ENCODE measurements at regions not wholly inside any gene's neighbourhood (a gene's known extent, or its start where the extent isn't known, plus 50 kb on each side); places are given as distances from the start of the nearest gene placed in this dataset.
"Not testable (repeated sequence)": the region's sequence is repeated elsewhere in the genome, so short reads cannot be mapped to it uniquely, and the experiment has no call there.

DNA sequence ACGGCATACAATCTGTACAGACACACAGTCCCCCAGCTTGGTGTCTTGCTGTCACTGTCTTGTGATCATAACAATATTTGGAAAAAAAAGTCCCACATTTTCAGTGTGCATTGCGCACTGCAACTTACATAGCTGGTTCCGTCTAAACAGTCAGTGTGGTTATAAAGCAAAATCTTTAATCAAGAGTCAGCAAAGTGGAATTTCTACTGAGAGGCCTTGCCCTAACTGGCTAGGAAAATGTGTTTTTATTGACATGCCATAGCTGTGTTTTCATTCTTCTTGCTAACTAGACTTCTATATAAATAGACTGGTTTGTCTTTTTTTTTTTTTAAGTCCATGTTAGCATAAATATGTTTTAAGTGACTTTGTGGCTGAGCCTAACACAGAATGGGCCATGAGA lies 174.8 kb downstream of the POLR2M start:
- DNase-seq (ENCODE audit: low spot score) = no peak

DNA sequence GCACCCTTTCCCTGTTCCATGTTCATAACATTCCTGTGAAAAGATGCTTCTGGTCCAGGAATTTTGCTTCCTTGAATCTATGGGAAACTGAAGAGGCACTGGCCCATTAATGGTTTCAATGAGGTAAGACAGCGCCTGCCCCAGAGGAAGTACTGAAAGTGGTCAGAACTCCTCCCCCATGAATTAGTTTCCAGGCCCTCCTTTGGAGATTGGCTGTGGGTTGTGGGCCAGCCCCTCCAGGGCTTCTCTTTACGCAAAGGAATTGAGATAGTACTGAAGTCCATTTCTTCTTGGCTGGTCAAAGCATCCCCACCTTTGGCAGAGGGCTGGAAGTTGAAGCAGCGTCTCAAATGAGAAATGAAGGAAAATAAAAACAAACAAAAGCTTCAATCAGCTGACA lies 175.5 kb downstream of the POLR2M start:
- no peak for DNase-seq (ENCODE audit: low spot score)

DNA sequence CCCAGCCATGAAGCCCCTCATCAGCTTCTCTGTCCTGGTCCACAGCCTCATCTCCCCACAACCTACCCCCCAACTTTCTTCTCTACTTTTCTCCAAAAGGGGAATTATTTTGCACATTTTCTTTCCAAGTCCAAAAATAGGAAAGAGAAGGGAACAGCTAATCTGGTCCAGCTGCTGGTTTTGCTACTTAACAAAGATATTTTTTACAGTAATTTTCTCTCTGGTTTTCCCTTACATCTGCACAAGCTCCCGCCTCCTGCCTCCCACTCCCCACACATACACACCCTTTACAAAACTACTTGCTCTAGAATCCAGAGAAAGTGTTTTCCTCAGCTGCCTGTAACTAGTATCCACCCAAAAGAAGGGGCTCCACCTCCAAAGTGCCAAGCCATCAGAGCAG lies 177.2 kb downstream of the POLR2M start:
- DNase-seq (ENCODE audit: low spot score) = no peak

DNA sequence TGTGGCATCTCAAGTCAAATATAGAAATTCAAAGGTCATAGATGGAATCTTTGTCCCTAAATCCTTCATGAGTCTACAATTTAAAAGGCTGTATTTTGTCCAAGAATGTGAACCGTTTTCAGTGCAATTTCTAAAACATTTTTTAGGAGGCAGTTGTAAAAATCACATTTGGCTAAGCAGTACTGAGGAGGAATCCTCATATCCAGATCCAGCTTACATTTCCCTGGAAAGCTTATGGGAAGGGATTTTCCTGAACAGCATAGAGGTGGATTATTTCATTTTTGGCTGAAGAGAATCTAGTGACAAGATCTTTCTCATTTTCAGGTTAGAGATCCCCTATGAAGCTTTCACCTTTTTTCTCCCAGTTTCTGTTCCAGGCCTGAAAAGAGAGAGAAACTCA lies 178.4 kb downstream of the POLR2M start:
- no peak for DNase-seq (ENCODE audit: low spot score)

DNA sequence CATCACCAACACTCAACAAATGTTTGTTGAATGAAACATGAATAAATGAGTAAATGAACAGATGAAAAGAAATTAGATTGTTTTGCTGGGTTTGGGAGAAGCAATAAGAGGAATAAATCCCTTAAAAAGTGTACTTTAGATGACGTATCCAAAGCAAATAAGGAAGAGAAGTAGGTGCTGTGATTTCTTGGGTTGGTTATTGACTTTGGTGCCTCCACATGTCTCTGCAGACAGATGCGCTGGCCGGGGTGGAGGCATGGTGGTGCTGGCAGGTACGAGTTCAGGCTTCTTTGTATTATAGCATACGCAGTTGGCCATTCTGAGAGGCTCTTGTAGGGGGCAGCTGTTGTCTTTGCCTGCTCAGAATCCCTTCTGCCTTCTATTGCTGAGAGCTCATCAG lies 178.9 kb downstream of the POLR2M start:
- no peak for DNase-seq (ENCODE audit: low spot score)

DNA sequence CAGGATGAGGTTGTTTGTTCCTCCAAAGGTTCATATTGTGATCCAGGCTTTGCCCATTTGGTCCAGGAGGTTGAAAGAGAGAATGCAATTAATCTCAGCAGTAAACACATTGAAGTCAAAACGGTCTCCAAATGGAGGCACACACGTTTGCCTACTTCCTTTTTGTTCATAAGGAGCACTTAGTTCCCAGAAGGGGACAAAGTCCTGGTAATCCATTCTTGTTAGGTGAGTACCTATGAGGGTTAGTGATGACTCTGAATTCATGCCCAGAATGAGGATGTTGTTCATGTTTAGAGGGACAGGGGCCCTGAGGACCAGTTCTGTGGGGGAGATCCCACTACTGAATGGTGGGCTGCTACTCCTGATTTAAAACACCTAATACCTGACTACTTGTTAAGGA lies 177.7 kb downstream of the ALDH1A2 start:
- no peak for DNase-seq (ENCODE audit: low spot score)

DNA sequence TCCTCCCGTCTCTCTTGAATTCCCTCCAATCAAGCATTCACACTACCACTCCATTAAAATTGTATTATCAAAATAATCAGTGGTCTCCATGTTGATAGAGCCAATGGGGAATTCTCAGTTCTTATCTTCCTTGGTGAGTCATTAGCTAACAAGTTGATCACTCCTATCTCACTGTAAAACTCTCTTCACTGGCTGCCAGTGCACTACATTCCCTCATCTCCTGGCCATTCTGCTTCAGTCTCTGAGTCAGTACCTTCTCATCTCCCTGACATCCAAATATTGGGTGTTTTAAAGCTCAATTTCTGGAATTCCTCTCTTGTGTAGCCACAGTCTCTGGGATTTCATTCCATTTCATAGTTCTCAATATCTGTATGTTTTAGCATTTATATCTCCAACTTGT lies 175.2 kb downstream of the ALDH1A2 start:
- DNase-seq (ENCODE audit: low spot score) = no peak

DNA sequence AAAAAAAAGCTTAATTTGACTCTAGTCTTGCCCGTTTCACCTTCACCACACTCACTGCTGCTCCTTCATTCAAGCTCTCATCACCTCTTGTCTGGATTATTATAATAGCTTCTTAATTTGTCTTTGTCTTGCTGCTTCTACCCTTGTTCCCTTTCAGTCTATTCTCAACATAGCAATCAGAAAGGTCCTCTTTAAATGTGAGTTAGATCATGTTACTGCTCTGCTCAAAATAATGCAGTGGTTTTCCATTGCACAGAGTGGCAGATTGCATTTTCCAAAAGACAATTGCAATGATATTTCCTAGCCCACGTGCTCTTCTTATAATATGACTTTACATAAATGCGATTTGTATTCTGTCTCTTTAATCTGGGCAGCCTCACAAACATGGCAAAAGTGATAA lies 174.6 kb downstream of the ALDH1A2 start:
- DNase-seq (ENCODE audit: low spot score) = no peak

DNA sequence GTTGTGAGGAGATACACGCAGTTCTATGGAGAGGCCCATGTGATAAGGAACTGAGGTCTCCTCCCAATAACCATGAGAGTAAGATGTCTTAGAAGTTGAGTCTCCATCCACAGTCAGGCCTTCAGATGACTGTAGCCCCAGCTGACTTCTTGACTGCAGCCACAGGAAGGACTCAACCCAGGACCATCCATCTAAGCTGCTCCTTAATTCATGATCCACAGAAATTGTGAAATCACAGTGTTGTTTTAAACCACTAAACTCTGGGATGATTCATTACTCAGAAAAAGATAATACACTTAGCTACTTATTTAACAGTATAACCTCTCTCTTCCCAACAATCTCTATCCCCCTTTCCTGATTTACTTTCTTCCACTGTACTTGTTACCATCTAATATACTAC lies 173.3 kb downstream of the ALDH1A2 start:
- DNase-seq (ENCODE audit: low spot score) = no peak

DNA sequence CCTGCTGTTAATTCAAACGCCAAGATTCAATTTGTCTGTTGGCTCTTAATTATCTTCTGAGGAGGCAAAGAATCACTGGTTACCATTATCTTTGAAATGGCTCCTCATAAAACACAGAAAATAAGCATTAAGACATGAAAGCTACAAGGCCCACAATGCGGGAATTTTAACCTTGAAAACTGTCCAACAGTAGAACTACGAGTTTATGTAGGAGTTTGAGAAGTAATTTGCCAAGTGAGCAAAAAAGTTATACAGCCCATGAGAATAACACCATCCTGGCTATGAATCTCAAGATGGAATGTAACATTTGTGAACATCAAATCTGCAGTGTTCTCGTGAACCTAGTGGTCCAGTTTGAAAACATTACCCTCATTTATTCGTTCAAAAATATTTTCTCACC lies 172.5 kb downstream of the ALDH1A2 start:
- DNase-seq (ENCODE audit: low spot score) = no peak

DNA sequence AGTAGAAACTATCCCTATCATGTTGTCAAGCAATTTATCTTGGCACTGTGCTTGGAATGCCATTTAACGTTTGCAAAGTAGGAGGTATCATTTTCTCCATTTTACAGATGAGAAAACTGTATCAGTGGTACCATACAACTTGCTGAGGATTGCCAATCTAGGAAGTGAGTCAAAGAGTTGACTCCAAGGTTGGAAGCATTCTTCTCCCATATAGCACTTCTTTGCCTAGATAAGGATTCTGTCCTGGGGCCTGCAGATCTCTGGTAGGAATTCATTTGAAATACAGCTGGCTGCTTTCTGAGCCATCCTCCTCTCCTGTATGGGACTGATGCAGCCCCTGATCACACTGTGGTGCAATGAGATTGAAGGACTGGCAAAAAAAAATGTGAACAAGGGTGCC lies 170.2 kb downstream of the ALDH1A2 start:
- DNase-seq (ENCODE audit: low spot score) = no peak

DNA sequence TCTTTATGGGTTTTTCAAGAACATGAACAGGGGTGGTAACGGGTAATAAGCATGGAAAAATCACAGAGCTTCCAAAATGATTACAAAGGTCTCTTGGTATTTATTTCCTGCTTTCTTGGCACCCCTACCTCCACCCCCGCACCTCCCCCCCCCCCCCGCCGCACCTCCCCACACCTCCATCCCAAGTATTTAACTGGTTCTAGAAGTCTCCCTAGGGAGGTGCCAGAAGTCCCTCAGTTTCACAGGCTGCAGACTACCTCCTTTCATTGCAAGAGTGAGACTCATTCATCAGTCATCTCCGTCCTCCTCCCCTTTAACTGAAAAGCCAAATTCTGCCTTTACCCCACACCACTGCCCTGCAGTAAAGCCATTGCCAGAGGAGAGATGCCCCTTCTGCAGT lies 169.4 kb downstream of the ALDH1A2 start:
- DNase-seq (ENCODE audit: low spot score) = no peak

DNA sequence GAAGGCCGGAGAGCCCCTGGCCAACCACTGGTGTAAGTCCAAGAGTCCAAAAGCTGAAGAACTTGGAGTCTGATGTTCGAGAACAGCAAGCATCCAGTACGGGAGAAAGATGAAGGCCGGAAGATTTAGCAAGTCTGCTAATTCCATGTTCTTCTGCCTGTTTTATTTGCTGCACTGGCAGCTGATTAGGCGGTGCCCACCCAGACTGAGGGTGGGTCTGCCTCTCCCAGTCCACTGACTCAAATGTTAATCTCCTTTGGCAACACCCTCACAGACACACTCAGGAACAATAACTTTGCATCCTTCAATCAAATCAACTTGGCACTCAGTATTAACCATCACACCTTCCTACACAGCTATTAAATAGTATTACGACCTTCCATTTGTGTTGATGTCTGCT lies 168.6 kb downstream of the ALDH1A2 start:
- DNase-seq (ENCODE audit: low spot score) = not testable (repeated sequence)

DNA sequence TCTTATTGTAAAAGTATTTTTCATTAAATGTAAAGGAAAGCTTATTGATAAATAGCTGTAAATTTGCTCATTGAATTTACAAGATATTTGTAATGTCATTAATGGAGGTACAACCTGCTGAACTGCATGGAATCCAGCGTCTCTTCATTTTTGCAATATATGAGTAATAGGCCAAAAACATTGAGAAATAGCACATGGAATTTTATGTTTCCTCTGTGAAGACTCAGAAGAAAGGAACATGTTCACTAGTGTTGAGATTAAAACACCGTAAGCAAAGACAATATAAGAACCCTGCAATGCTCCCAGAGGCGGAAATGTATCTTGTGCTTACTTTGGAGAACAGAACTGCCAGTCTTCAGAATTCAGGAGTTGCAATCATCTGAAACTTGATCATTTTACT lies 167.6 kb downstream of the ALDH1A2 start:
- DNase-seq (ENCODE audit: low spot score) = no peak

DNA sequence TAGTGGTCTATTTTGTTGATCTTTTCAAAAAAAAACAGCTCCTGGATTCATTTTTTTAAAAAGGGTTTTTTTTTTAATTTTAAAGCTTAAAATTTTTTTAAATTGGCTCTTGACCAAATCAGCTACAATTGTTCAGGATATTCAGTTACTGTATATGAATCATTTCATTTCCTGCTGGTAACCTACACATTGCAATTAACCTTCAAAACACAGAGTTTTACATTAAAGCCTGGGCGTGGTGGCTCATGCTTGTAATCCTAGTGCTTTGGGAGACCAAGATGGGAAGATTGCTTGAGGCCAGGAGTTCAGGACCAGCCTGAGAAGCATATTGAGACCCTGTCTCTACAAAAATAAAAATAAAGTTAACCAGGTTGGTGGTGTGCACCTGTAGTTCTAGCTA lies 163.4 kb downstream of the ALDH1A2 start:
- DNase-seq (ENCODE audit: low spot score) = no peak

Measured in Ammon's horn (tissue), 1 donor.